ENCODE measurements at regions not wholly inside any gene's neighbourhood (a gene's known extent, or its start where the extent isn't known, plus 50 kb on each side); places are given as distances from the start of the nearest gene placed in this dataset.

- H3K9ac ChIP-seq (ENCODE audit: low read depth in 1 of 2, low read length in 2 of 2) = no peak overlapping the region
- H3K4me1 ChIP-seq (ENCODE audit: control insufficient read depth in 4 of 4, insufficient read depth in 4 of 4, low read length in 3 of 4) = no peaks in the 10 kb centered on the region
- 87% methylated on average over 5 of the region's 5 CpGs for WGBS
- H3K36me3 ChIP-seq (ENCODE audit: control insufficient read depth in 4 of 4, insufficient read depth in 3 of 4, low read depth in 1 of 4, low read length in 3 of 4) = no peaks in the 10 kb centered on the region
- H3K9me3 ChIP-seq (ENCODE audit: control insufficient read depth in 4 of 4, low read length in 3 of 4) = no peaks in the 10 kb centered on the region
- TF ChIP-seq RAD21 (IDR thresholded peaks at IDR 0.05) = no peak
- TF ChIP-seq YY1 (IDR thresholded peaks at IDR 0.05) = no peak
- TF ChIP-seq CTCF (IDR thresholded peaks at IDR 0.05; ENCODE audit: low read depth, low read length, missing input control) = no peak
- no peak for TF ChIP-seq SP1 (IDR thresholded peaks at IDR 0.05)
- TF ChIP-seq REST (IDR thresholded peaks at IDR 0.05) = no peak
- no peak for TF ChIP-seq GABPA (IDR thresholded peaks at IDR 0.05 in 1 of 2, conservative IDR thresholded peaks at IDR 0.05 in 1 of 2)
- TF ChIP-seq FOXA2 (IDR thresholded peaks at IDR 0.05) = no peak
- TF ChIP-seq EGR1 (IDR thresholded peaks at IDR 0.05; ENCODE audit: low read depth in 2 of 2) = no peak
- no peak for TF ChIP-seq HNF4G (IDR thresholded peaks at IDR 0.05)
- TF ChIP-seq NR2F2 (IDR thresholded peaks at IDR 0.05) = no peak
- TF ChIP-seq RXRA (IDR thresholded peaks at IDR 0.05) = no peak
- no peak for TF ChIP-seq ATF3 (IDR thresholded peaks at IDR 0.05)
- TF ChIP-seq MAX (IDR thresholded peaks at IDR 0.05) = no peak
- TF ChIP-seq HNF4A (conservative IDR thresholded peaks at IDR 0.05) = no peak
- no peak for TF ChIP-seq ZBTB33 (IDR thresholded peaks at IDR 0.05)
- no peak for TF ChIP-seq TAF1 (conservative IDR thresholded peaks at IDR 0.05)
- TF ChIP-seq FOXA1 (IDR thresholded peaks at IDR 0.05) = no peak
- TF ChIP-seq JUND (IDR thresholded peaks at IDR 0.05) = no peak
- no peaks in the 10 kb centered on the region for H3K27me3 ChIP-seq (ENCODE audit: control insufficient read depth in 4 of 4, insufficient read depth in 4 of 4, low read length in 3 of 4)
- DNase-seq (ENCODE audit: low spot score) = no peak
- no peak overlapping the region for H3K27ac ChIP-seq (ENCODE audit: low read depth in 1 of 2, low read length in 2 of 2)
- H3K4me3 ChIP-seq (ENCODE audit: low read depth in 1 of 3, low read length in 3 of 3) = no peak overlapping the region
These were observed 164.9 kb downstream of the RDH14 start for GRCh38 chr2:18395555-18395954.

Measured in liver (tissue), 8 donors.